Glomerular visceral epithelial cell (primary cell): ENCODE measurements at regions not wholly inside any gene's neighbourhood (a gene's known extent, or its start where the extent isn't known, plus 50 kb on each side); places are given as distances from the start of the nearest gene placed in this dataset.

Source experiments
- DNase-seq: peaks from one replicate; pipeline ENCODE4 v3.0.0-alpha.2; 2016; ENCODE audit errors: extremely low spot score

- no peak for DNase-seq
Observed at GRCh38 chr1:82492159-82492558, 691.4 kb downstream of the ADGRL2 start.

DNA sequence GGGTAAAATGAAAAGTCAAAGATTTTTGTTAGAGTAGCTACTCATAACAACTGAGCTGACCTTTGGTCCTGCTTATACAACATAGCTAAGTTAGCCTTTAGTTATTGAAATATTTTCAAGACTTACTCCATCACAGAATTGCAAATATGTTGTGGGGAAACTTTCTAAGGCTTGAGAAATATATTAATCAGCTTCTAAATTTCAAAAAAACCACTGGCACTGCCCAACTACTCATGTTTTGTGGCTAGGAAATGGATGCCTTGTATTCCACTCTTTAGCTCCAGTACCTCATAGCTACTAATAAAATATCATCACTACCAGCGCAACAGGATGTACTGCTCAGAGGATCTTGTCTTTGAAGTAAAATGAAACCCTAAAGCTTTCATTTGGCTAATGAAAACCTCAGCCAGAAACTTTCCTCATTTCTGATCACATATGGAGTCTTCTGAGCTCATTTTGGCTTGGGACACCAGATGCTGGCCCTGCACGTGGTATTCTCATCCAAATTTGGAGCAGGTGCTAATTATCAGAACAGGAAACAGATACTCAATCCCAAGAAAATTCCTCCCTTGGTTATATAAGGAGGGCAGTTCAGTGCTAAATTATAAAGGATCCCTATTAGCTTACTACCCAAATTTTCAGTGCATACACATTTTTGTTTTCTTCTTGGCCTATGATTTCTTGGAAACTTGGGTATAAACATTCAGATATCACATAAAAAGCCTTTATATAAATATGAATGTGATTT lies 690.7 kb downstream of the ADGRL2 start:
- DNase-seq: no peak

DNA sequence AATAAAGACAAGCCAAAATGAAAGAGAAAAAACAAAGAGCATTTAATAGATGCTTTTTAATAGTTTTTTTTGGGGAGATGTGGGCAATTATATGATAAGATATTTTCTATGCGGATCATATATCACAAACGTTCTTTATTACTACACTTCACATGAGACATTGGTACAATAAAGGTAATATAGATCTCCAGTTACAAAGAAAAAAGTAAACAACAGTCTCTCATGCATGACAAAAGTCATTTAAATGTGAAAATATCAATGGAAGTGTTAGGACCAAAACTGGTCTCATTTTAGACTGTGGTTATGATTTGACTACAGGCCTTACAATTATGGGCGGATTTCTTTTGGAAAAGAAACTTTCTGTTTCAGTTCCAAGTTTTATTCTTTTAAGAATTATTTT lies 687.0 kb downstream of the ADGRL2 start:
- DNase-seq: no peak

GRCh38 chr1:82486969-82487368 lies 686.2 kb downstream of the ADGRL2 start:
- peak; percentile 16 for DNase-seq

GRCh38 chr1:82486468-82486867 lies 685.7 kb downstream of the ADGRL2 start:
- DNase-seq: no peak

- DNase-seq: peak; percentile 52
Observed at GRCh38 chr1:82485591-82486369, 685.0 kb downstream of the ADGRL2 start.

- DNase-seq: no peak
Observed at GRCh38 chr1:82483146-82483545, 682.4 kb downstream of the ADGRL2 start.

GRCh38 chr1:82478916-82479315 lies 678.2 kb downstream of the ADGRL2 start:
- DNase-seq: no peak

DNA sequence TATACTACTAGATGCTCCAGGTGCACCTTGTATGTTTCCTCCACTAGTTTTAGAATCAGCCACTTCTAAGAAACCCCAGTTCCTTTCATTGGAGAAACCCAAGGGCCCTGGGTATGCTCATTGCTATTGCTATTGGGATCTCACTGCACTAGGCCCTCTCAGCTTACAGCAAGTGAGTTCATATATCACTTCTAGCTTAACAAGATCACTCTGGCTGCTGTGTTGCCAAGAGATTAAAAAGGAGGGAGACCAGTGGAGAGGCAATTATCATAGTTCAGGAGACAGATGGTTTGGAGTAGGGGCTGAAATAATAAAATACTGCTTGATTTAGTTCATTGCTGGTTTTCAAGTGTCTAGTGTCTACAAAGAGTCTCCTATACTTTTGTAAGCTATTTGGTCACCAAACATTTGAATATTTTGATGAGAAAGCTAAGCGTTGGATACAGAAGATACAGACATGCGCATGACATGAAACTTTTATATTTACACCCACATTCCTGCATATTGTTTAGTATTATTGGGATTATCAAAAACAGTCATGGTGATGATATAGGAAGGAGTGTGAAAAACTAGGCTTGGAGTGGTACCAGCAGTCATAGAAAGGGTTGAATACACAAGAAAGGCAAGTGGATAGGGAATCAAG lies 671.9 kb downstream of the ADGRL2 start:
- DNase-seq: no peak

DNA sequence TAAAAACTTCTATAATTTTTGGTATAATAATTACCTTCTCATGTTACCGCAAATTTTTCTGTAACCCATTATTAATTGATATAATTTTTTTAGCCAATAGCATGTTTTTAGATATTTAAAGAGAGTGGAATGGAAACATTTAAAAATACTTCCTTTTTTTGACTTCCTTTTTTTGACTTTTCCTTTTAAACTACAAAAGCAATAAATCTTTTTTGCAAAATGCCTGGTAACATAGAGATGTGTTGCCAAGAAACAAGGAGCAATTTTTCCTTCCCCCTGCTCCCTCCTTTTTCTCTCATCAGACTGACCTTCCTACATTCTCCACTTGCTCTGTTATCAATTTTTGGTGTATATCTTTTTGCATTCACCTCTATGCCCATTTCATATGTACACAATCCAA lies 666.2 kb downstream of the ADGRL2 start:
- no peak for DNase-seq

GRCh38 chr1:82466416-82466815 lies 665.7 kb downstream of the ADGRL2 start:
- DNase-seq: no peak

DNA sequence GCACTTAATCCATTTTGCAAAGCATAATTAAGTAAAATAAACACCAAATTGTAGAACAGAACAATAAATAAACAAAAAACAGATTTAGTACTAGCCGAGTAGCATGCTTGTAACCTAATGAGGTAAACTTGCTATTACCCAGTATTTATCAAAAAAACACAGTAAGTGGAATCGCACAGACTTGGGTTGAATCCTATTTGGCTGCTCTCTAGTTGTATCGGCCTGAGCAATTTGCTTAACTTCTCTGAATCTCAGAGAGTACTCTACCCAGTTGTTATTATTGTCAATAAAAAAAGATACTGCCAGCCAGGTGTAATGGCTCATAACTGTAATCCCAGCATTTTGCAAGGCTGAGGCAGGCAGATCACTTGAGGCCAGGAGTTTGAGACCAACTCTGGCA lies 664.3 kb downstream of the ADGRL2 start:
- DNase-seq: no peak

GRCh38 chr1:82464362-82465001 lies 663.7 kb downstream of the ADGRL2 start:
- no peak for DNase-seq

- DNase-seq: no peak
Observed at GRCh38 chr1:82463951-82464350, 663.2 kb downstream of the ADGRL2 start.

- no peak for DNase-seq
Observed at GRCh38 chr1:82462366-82462765, 661.6 kb downstream of the ADGRL2 start.

GRCh38 chr1:82455342-82455741 lies 654.6 kb downstream of the ADGRL2 start:
- DNase-seq: no peak

DNA sequence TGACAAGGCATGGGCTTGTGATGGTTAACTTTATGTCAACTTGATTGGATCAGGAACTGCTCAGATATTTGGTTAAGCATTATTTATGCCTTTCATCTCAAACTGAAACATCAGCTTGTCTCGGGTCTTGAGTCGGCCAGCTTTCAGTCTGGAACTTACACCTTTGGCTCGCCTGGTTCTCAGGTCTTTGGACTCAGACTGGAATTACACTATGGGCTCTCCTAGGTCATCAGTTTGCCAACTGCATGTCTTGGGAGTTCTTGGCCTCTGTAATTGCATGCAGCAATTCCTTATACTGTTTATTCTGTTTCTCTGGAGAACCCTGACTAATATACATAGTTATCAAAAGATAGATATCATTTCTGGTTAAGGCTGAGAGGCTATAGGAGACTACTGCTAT lies 653.7 kb downstream of the ADGRL2 start:
- no peak for DNase-seq

DNA sequence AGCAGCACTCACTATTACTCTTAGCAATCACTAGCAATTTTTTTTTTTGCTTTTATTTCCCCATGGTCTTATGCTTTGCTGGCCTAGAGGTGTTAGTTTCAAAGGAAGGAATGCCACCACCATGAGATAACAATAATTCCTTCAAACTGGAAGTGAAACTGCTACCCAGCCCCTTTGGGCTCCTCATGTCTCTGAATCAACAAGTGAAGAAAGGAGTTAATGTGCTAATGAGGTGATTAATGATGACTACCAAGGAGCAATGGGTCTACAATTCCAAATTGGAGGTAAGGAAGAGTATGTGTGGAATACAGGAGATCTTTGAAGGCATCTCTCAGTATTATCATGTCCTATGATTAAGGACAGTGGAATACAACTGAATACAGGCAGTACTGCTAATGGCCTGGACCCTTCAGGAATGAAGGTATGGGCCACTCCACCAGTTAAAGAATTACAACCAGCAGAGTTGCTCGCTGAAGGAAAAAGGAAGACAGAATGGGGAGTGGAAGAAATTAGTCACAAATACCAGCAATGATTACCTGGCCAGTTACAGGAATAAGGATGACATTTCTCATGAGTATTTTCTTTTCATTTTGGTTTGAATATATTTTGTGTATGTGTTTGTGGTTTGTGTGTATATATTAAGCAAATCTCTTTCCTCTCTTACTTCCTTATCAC lies 652.9 kb downstream of the ADGRL2 start:
- no peak for DNase-seq

DNA sequence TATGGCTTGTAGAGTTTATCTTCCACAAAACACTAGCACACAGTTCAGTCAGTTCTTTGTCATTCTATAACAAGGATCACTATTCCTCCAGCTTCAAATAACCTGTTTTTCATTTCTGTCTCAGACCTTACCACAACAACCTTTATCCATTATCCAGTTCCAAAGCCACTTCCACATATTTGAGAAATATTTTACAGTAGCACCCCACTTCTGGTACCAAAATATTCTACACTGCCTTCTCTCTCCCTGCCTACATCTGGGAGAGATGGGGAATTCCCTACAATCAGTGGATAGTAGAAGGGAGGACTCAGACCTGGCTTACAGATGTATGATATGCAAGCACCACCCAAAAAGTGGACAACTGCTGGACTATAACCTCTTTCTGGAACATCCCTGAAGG lies 651.4 kb downstream of the ADGRL2 start:
- no peak for DNase-seq

GRCh38 chr1:82451191-82451590 lies 650.5 kb downstream of the ADGRL2 start:
- DNase-seq: no peak

GRCh38 chr1:82449506-82450057 lies 648.8 kb downstream of the ADGRL2 start:
- peak; percentile 24 for DNase-seq
